ENCODE measurements at regions not wholly inside any gene's neighbourhood (a gene's known extent, or its start where the extent isn't known, plus 50 kb on each side); places are given as distances from the start of the nearest gene placed in this dataset.

DNA sequence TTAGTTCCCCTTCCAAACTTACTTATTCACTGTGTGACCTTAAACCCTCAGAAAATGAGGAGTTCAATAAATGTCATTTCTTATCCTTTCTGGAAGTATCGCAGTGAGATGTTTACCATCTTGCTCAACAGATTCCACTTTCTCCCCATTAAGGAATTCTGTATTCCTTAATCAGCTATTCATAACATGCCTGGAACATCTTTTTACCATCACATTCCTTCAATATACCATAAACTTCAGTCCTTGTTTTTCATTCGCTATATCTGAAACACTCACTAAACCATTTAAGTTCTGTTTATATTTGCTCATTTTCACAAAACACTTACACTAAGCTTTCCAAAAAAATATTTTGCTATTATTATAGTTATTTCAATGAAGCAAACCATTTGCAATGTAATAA is 1158.6 kb downstream of the CDH12 start:
- DNase-seq: no peak

GRCh38 chr5:21693591-21693990 is 1159.6 kb downstream of the CDH12 start:
- DNase-seq: no peak

- DNase-seq: no peak
Observed at GRCh38 chr5:21689587-21689986, 1163.6 kb downstream of the CDH12 start.

- DNase-seq: no peak
Observed at GRCh38 chr5:21688655-21689054, 1164.5 kb downstream of the CDH12 start.

GRCh38 chr5:21687621-21688020 is 1165.5 kb downstream of the CDH12 start:
- DNase-seq: no peak

- no peak for DNase-seq
Observed at GRCh38 chr5:21686706-21687105, 1166.4 kb downstream of the CDH12 start.

DNA sequence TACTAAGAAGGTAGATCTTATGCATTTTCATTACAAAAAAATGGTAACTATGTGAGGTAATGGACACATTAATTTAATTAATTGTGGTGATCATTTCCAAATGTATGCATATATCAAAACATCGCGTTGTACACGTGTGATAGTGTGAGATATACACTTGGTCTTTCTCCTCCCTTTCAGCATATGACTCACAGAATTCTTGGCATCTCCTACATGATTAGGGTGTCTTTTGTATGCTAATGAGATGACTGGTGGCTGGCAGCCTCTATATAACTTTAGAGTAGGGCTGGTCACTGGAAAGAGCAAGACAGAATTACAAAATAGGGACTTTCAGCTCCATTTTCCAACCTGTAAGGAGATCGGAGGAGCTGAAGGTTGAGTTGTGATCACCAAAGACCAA is 1167.6 kb downstream of the CDH12 start:
- DNase-seq: no peak

- no peak for DNase-seq
Observed at GRCh38 chr5:21684992-21685391, 1168.2 kb downstream of the CDH12 start.

- no peak for DNase-seq
Observed at GRCh38 chr5:21681911-21682310, 1171.2 kb downstream of the CDH12 start.

DNA sequence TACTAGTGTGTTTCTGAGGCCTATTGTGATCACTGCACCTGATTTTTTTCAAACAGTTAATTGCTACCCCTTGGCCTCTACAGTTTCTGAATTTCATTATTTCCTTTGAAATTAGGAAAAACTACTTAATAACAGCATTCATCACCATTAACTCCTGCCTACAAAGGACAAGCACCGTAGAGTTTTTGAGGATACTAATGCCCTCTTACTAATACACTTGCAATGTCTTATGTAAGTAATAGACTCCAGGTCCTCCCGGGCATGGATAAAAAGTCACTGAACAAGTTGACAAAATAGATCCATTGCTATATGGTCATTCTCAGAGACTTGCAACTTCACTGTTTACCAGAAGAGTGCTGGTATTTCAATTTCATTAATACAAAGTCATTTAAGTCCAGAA is 1172.5 kb downstream of the CDH12 start:
- DNase-seq: no peak

DNA sequence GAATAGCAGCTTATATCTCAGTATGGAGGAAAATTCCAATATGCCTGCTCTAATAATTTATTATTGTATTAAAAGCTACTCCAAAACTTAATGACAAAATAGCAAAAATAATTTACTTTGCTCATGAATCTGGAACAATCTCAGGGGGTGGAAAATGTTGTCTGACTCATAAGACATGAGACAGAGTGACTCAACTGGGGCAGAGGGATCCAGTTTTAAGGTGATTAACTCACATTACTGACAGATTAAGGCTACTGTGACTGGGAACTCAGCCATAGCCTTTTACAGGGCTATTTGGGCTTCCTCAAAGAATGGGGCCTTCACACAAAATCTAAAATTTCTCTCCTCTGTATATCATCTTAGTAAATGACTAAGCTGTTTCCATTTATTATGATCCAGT is 1172.9 kb downstream of the CDH12 start:
- no peak for DNase-seq

GRCh38 chr5:21678526-21678925 is 1174.6 kb downstream of the CDH12 start:
- DNase-seq: no peak

- DNase-seq: no peak
Observed at GRCh38 chr5:21672911-21673310, 1180.2 kb downstream of the CDH12 start.

DNA sequence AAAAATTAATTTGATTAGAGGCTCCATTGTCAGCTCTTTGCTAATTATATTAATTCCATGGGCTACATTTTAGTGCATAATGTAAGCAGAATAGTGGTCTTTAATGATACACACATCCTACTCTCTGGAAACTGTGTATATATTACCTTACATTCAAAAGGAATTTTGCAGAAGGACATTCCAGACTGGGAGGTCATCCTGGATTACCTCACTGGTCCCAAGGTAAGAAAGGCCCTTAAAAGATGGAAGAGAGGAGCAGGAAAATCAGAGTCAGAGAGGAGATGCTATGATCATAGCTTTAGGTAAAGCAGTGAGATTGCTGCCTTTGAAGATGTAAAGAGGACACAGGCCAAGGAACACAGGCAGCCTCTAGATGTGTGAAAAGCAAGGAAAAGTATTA is 1180.8 kb downstream of the CDH12 start:
- DNase-seq: no peak

GRCh38 chr5:21665524-21665923 is 1187.6 kb downstream of the CDH12 start:
- no peak for DNase-seq

- no peak for DNase-seq
Observed at GRCh38 chr5:21663082-21663481, 1190.1 kb downstream of the CDH12 start.

- DNase-seq: no peak
Observed at GRCh38 chr5:21661184-21661583, 1192.0 kb downstream of the CDH12 start.

DNA sequence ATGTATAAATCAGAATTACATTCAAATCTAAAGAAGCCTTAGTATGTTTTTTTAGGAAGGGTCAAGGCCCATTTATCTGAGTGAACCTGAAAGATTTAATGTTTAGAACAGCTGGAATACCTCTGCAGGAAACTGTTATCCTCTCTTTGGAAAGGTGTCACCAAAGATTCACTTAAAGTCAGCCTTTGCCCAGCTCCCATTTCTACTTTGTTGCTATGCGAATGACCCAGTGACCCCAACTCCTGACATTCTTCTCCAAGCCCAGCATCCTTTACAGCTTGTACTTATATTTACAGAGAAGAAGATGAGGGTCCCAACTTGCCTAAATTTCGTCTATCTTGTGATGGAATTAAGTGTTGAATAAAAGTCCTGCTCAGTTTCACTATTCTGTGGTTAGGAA is 1198.6 kb downstream of the CDH12 start:
- DNase-seq: no peak

DNA sequence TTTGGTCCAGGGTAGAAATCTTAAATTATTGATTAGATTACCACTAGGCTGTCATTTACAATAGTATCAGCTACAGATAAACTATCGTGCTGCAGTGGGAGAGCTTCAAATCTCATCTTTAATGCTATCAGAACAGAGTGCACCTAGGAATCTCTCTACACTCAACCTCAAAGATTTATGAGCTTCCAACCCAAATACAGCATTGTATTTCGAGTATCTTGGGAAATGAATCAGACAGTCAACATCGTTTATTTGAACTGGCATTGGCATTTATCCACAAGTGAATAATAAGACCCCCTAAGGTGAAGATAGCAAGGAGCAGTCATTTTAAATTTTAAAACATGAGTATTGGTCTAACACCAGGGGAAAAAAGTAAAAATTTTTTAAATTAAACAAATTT is 1203.2 kb downstream of the CDH12 start:
- no peak for DNase-seq

GRCh38 chr5:21646469-21646868 is 1206.7 kb downstream of the CDH12 start:
- no peak for DNase-seq

DNA sequence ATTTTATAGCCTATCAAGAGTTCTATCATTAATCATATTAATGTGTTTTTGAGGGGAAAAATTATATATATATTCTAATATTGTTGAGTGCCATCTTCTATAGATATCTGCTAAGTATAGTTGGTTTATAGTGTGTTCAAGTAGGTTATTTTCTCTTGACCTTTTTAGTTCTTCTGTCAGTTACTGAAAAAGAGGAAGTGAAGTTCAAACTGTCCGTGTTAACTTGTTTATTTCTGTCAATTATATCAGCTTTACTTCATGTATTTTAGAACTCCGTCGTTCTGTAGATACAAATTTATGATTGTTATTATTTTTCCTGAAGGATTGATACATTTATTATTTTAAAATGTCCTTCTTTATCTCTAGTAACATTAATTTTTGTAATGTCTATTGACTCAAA is 1209.1 kb downstream of the CDH12 start:
- DNase-seq: no peak

DNA sequence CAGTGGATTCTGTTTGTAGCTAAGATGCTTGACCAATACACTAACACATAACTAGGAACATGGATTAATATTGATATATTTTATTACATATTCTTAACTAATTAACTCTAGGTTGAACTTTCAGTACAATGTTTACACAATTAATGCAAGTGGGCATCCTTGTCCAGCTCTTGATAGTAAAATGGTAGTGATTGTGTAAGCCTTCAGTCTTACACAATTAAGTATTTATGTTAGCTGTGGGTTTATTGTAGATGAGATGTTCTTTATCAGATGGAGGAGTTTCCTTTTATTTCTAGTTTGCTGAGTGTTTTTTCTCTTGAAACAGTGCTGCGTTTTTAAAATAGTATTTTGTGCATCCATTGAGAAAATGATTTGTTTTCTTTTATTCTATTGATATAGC is 1210.8 kb downstream of the CDH12 start:
- DNase-seq: no peak

GRCh38 chr5:21623831-21624230 is 1229.3 kb downstream of the CDH12 start:
- no peak for DNase-seq

DNA sequence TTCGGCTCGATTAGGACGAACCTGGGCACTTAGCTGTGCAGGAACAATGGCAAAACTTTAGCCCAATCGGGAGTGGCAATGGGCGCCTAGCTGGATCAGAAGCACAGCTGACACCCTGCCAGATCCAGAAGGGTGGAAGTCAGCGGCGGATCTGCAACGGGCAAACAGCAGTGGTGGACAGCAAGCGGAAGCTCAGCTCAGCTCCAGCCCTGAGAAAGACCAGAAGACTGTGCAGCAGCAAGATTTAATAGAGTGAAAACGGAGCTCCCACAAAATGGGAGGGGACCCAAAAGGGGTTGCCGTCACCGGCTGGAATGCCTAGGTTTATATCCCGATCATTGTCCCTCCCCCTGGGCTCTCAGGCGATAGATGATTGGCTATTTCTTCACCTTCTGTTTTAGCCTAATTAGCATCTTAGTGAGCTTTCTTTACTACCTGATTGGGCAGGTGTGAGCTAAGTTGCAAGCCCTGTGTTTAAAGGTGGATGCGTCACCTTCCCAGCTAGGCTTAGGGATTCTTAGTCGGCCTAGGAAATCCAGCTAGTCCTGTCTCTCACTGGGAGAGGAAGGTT is 1237.9 kb downstream of the CDH12 start:
- no peak for DNase-seq

GRCh38 chr5:21613971-21614488 is 1239.1 kb downstream of the CDH12 start:
- DNase-seq: no peak

DNA sequence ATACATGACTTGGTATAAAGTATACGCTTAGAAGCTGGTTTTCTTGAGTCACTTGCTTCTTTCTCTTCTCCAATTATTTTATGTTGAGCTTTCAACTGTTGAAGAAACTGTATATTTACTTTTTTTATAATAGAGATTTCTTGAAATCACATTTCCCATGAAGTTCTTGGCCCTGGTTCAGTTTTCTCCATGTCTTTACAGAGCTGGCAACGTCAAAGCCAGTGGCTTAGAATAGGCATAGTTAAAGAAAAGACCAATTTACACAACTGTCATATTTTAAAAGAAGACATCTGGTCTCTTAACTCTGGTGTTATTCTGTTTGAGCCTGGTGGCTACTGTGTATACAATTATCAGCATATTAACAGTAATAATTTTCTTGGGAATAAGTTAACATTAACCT is 1249.3 kb downstream of the CDH12 start:
- DNase-seq: no peak

All from NCI-H524 treated with DMSO at 0.1 percent for 48 hours (cell line).